NB4 (cell line): ENCODE measurements at regions not wholly inside any gene's neighbourhood (a gene's known extent, or its start where the extent isn't known, plus 50 kb on each side); places are given as distances from the start of the nearest gene placed in this dataset.

Experiments used
- CTCF ChIP-seq: IDR thresholded peaks from one replicate; pipeline ENCODE4 v1.5.1; 2012; ENCODE audit warnings: low read depth, low read length
- MYC ChIP-seq: IDR thresholded peaks from 2 replicates; pipeline ENCODE4 v1.6.1; 2011; ENCODE audit warnings: low read depth, low read length
- POLR2A ChIP-seq: IDR thresholded peaks from 2 replicates; pipeline ENCODE4 v1.6.1; 2011; ENCODE audit warnings: mild to moderate bottlenecking; ENCODE audit not compliant: insufficient read length; ENCODE audit errors: extremely low read depth

GRCh38 chr5:3948838-3949237 is 353.2 kb downstream of the IRX1 start:
- TF ChIP-seq POLR2A (no peak), CTCF (no peak), MYC (no peak)
